PC-9 (cell line): ENCODE measurements at regions not wholly inside any gene's neighbourhood (a gene's known extent, or its start where the extent isn't known, plus 50 kb on each side); places are given as distances from the start of the nearest gene placed in this dataset.

Experiments
- BruUV-seq: library from RNA; stranded (reverse); fragments of 400-500 nt; replicated peaks from 2 replicates; lab custom pipeline; 2021; lab: Mats Ljungman, UMichigan
- CTCF ChIA-PET: fragments of 300-600 bp; sonication (Branson Sonifier 250); formaldehyde crosslinking; loops from one replicate; lab custom pipeline; 2022; ENCODE audit warnings: antibody characterized with exemption; lab: Charles Lee
- POLR2A ChIA-PET: fragments of 300-600 bp; sonication (Branson Sonifier 250); formaldehyde crosslinking; loops from one replicate; lab custom pipeline; 2022; ENCODE audit warnings: antibody characterized with exemption; ENCODE audit not compliant: unreplicated experiment; lab: Charles Lee
- DNase-seq, 2 experiments: peaks; one replicate each; pipeline versions ENCODE4 v3.0.0 to v3.0.0-alpha.2; 2015 to 2022; ENCODE audit warnings: mixed read lengths in 1 of 2
- H2AFZ ChIP-seq: fragments of 200-600 bp; sonication (generic); 2 replicates; pipeline ENCODE4 v1.8.1; 2017; ENCODE audit warnings: antibody characterized with exemption
- H3F3A ChIP-seq: fragments of 200-600 bp; sonication (generic); 2 replicates; pipeline ENCODE4 v1.8.1; 2017; ENCODE audit warnings: antibody characterized with exemption, mild to moderate bottlenecking, low read depth; ENCODE audit not compliant: insufficient read depth
- H3K27ac ChIP-seq: fragments of 200-600 bp; sonication (generic); 2 replicates; pipeline ENCODE4 v1.6.1; 2016; ENCODE audit warnings: mixed run types
- H3K27me3 ChIP-seq: fragments of 200-600 bp; sonication (generic); 2 replicates; pipeline ENCODE4 v1.6.1; 2016; ENCODE audit warnings: low read depth, mixed run types; ENCODE audit not compliant: insufficient read depth
- H3K36me3 ChIP-seq: fragments of 200-600 bp; sonication (generic); 2 replicates; pipeline ENCODE4 v1.6.1; 2016; ENCODE audit warnings: low read depth, mixed run types
- H3K4me1 ChIP-seq: fragments of 200-600 bp; sonication (generic); replicated peaks from 2 replicates; pipeline ENCODE4 v1.6.1; 2016; ENCODE audit warnings: mixed run types; ENCODE audit not compliant: insufficient read depth
- H3K4me2 ChIP-seq: fragments of 200-600 bp; sonication (generic); 2 replicates; pipeline ENCODE4 v1.6.1; 2017; ENCODE audit warnings: mixed run types
- H3K4me3 ChIP-seq: fragments of 200-600 bp; sonication (generic); 2 replicates; pipeline ENCODE4 v1.6.1; 2016; ENCODE audit warnings: mixed run types
- H3K79me2 ChIP-seq: fragments of 200-600 bp; sonication (generic); 2 replicates; pipeline ENCODE4 v1.6.1; 2017; ENCODE audit warnings: low read depth, mixed run types
- H3K9me2 ChIP-seq: fragments of 200-600 bp; sonication (generic); 2 replicates; pipeline ENCODE4 v1.8.1; 2017; ENCODE audit warnings: mild to moderate bottlenecking; ENCODE audit not compliant: insufficient read depth
- H3K9me3 ChIP-seq: fragments of 200-600 bp; sonication (generic); 2 replicates; pipeline ENCODE4 v1.8.1; 2016; ENCODE audit warnings: low read depth; ENCODE audit not compliant: insufficient read depth
- H4K20me1 ChIP-seq: fragments of 200-600 bp; sonication (generic); 2 replicates; pipeline ENCODE4 v1.8.1; 2017; ENCODE audit not compliant: insufficient read depth
- CTCF ChIP-seq: fragments of 200-600 bp; sonication (generic); conservative IDR thresholded peaks from 2 replicates; pipeline ENCODE4 v1.6.1; 2017; ENCODE audit warnings: mixed run types, antibody characterized with exemption, mild to moderate bottlenecking, moderate library complexity
- EZH2 ChIP-seq: fragments of 200-600 bp; sonication (generic); IDR thresholded peaks from 2 replicates; pipeline ENCODE4 v1.8.0; 2017; ENCODE audit warnings: antibody characterized with exemption, low read depth
- intact Hi-C: fragments of 100-400 bp; cut with micrococcal nuclease; formaldehyde crosslinking; loops from one replicate; pipeline ENCODE4 v1.10.0; 2022; ENCODE audit not compliant: unreplicated experiment

- no TSS peak for BruUV-seq
- no peak for DNase-seq
- Histone ChIP-seq H3K27me3 (no peaks in the 10 kb centered on the region), H4K20me1 (no peaks in the 10 kb centered on the region), H3K4me2 (no peak overlapping the region), H3K9me2 (no peaks in the 10 kb centered on the region), H3K79me2 (no peaks in the 10 kb centered on the region), H3K36me3 (no peaks in the 10 kb centered on the region), H3K9me3 (no peaks in the 10 kb centered on the region), H2AFZ (no peak overlapping the region), H3F3A (no peaks in the 10 kb centered on the region), H3K4me3 (no peak overlapping the region), H3K27ac (no peak overlapping the region), H3K4me1 (no peaks in the 10 kb centered on the region)
- CTCF ChIA-PET, result no interaction called here
- POLR2A ChIA-PET, result interaction anchor here (0.7 kb wide), 1 partner anchor 1348 kb away, joined by 6 read pairs; no protein-coding TSS in a partner anchor
- no peak for TF ChIP-seq CTCF
- TF ChIP-seq EZH2, result no peak
- intact Hi-C loops, result no loop called here
These were observed 198.9 kb upstream of the RBBP8 start for GRCh38 chr18:22734105-22734661.

- BruUV-seq, result no TSS peak
- H3K27me3 ChIP-seq, result no peaks in the 10 kb centered on the region
- H3K27ac ChIP-seq, result no peak overlapping the region
- H3K4me1 ChIP-seq, result no peaks in the 10 kb centered on the region
- ChIA-PET CTCF (no interaction called here), POLR2A (no interaction called here)
- no peak overlapping the region for H3K4me2 ChIP-seq
- intact Hi-C loops, result no loop called here
- H3K9me3 ChIP-seq, result no peaks in the 10 kb centered on the region
- no peak for DNase-seq
- H3F3A ChIP-seq, result no peaks in the 10 kb centered on the region
- H2AFZ ChIP-seq, result no peak overlapping the region
- TF ChIP-seq CTCF, result no peak
- TF ChIP-seq EZH2, result no peak
- no peaks in the 10 kb centered on the region for H3K79me2 ChIP-seq
- H3K4me3 ChIP-seq, result no peak overlapping the region
- no peaks in the 10 kb centered on the region for H3K9me2 ChIP-seq
- H3K36me3 ChIP-seq, result no peaks in the 10 kb centered on the region
- H4K20me1 ChIP-seq, result no peaks in the 10 kb centered on the region
These were observed 198.1 kb upstream of the RBBP8 start for GRCh38 chr18:22734791-22735627.

GRCh38 chr18:22737054-22737453 lies 196.1 kb upstream of the RBBP8 start:
- Histone ChIP-seq H3K36me3 (no peaks in the 10 kb centered on the region), H2AFZ (no peak overlapping the region), H3K4me1 (no peaks in the 10 kb centered on the region), H3K4me3 (no peak overlapping the region), H3K9me2 (no peaks in the 10 kb centered on the region), H3K4me2 (no peak overlapping the region), H4K20me1 (no peaks in the 10 kb centered on the region), H3K79me2 (no peaks in the 10 kb centered on the region), H3F3A (no peaks in the 10 kb centered on the region), H3K9me3 (no peaks in the 10 kb centered on the region), H3K27me3 (no peaks in the 10 kb centered on the region), H3K27ac (no peak overlapping the region)
- DNase-seq, result no peak
- ChIA-PET POLR2A (no interaction called here), CTCF (no interaction called here)
- TF ChIP-seq EZH2 (no peak), CTCF (no peak)
- intact Hi-C loops, result no loop called here
- BruUV-seq, result no TSS peak
